Germinal center (tissue), 1 donor: ENCODE measurements at regions not wholly inside any gene's neighbourhood (a gene's known extent, or its start where the extent isn't known, plus 50 kb on each side); places are given as distances from the start of the nearest gene placed in this dataset.
"Not testable (repeated sequence)": the region's sequence is repeated elsewhere in the genome, so short reads cannot be mapped to it uniquely, and the experiment has no call there.

Experiments used
- DNase-seq: peaks from one replicate; pipeline ENCODE4 v3.0.0; 2012; ENCODE audit warnings: mixed read lengths, low spot score

- DNase-seq = no peak
These were observed 201.9 kb upstream of the PTER start for GRCh38 chr10:16234916-16235315.

GRCh38 chr10:16242446-16242845 lies 194.4 kb upstream of the PTER start:
- no peak for DNase-seq

DNA sequence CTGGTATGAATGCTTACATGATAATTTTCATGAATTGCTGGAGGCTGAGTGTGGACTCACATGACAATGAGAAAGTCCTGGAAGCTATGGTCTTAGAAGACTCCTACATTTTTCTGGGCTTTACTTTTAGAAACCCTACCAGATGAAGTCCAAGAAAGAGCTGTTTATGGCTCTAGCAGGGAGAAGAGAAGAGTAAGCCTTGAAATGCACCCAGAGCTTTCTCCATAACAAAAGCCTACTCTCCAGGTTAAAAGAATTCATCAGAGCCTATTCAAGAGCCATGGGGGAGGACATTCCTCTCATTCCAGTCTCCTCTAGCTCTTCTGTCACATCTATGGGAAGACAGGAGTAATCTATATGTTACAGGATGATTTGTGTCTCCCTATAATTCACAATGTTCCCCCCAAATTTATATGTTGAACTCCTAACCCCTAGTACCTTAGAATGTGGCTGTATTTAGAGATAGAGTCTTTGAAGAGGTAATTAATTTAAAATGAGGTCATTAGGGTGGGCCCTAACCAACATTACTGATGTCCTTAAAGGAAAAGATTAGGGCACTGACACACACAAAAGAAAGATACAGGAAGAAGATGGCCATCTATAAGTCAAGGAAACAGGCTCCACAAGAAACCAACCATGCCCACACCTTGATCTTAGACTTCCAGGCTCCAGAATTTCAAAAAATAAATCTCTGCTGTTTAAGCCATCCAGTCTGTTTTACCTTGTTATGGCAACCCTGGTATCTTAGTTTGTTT lies 193.8 kb upstream of the PTER start:
- no peak for DNase-seq

DNA sequence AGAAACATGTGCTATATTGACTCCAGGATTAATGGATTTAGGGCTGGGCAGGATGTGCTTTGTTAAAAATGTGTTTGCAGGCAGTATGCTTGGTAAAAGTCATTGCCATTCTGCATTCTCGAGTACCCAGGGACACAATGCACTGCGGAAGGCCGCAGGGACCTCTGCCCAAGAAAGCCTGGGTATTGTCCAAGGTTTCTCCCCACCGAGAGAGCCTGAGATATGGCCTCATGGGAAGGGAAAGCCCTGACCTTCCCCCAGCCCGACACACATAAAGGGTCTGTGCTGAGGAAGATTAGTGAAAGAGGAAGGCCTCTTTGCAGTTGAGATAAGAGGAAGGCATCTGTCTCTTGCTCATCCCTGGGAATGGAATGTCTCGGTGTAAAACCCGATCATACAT lies 186.7 kb upstream of the PTER start:
- DNase-seq = not testable (repeated sequence)

- DNase-seq = no peak
These were observed 180.5 kb upstream of the PTER start for GRCh38 chr10:16256336-16256735.

DNA sequence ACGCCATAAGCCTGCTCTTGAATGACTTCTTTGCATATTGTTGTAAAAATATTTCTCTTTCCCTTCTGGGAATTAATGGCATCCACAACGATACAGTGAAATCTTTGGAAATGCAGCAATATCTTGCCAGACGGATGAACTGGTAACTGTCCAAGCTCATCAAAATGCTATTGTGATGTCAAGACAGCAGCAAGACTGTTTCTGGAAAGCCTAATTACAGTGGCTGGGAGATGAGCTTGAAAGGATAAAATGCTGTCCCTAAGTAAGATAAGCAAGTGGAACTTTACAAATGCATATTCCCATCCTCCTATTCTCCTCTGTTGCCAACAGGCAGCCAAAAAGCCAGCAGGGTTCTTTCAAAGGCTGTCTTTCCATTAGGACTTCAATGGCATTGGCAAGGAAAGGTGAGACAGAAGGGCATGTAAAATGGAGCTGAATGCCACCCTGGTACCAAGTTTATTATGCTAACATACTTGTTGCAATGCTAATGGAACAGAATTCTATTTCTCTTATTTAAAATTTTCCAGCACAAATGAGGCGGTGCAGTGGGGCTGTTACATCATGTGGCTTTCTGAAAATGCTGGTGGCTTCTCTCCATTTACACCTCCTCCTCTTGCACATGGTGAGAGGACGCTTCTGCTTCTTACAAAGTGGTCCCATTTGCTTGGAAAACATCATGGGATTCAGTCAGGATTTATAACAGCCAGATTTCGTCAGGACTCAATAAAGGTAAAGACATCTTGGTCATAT lies 178.3 kb upstream of the PTER start:
- no peak for DNase-seq

DNA sequence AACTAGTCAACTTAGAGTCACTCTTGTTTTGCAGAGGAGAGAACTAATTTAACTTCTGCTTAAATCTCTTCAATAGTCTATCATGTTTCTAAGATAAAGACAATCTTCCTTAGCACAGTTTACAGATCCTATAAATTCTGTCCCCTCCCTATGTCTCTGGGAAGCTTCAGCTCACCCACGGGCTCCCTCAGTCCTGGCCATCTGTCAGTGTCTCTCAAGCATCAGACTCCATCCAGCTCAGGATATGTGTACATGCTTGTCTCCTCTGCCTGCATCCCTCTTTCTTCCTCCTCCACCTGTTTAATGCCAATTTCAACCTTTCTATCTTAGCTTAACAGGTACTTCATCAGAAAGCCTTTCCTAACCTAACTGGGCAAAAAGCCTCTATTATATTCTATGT lies 177.1 kb upstream of the PTER start:
- no peak for DNase-seq

- DNase-seq = no peak
These were observed 176.4 kb upstream of the PTER start for GRCh38 chr10:16260388-16260787.

GRCh38 chr10:16271571-16271970 lies 165.2 kb upstream of the PTER start:
- no peak for DNase-seq

DNA sequence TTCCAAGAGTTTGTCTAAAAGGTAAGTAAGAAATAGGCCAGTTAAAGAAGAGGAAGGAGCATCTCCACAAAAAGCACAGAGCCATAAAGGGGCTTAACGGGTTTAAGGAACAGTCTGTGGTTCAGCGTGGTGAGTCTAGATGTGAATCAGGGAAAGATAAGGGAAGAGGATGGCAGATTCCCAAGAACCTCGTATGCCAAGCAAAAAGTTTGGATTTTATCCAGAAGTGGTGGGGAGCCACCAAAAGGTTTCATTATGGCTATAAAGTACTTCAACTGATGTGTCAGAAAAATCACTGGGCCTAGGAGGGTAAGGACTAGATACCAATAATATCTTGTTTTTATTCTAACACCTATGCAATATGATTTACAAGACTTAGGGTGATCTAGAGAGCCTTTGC lies 161.9 kb upstream of the PTER start:
- DNase-seq = no peak

DNA sequence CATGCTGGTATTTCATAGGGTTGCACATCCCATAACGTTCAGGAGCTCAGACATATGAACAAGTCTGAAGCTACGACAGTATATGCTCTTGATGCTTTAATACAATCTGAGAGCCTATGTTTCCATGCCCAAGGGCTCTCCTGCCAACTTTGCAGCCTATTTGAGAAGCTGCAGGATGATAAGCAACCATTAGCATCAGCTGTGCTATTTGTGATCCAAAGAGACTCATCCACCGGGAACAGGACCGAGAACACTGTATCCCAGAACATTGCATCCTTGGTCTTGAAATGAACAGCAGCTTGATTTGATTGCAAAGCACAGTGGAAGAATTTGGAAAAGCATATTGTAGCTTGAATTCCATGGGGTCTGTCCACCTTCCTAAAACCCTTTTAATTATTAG lies 156.2 kb upstream of the PTER start:
- no peak for DNase-seq

DNA sequence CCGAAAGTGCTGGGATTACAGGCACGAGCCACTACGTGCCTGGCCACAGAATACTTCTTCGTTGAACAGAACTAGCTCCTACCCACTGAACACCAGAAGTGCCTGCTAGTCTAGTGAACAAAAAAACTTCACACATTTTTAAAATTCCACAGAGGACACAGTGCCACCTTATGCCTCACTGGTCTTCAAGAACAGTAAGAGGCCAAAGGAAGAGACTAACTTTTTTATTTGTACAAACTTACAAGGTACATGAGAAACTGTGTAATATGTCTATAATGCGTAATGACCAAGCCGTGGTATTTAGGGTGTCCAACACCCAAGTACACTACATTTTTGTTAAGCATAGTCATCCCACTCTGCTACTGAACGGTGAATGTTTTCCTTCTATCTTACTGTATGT lies 144.4 kb upstream of the PTER start:
- no peak for DNase-seq

DNA sequence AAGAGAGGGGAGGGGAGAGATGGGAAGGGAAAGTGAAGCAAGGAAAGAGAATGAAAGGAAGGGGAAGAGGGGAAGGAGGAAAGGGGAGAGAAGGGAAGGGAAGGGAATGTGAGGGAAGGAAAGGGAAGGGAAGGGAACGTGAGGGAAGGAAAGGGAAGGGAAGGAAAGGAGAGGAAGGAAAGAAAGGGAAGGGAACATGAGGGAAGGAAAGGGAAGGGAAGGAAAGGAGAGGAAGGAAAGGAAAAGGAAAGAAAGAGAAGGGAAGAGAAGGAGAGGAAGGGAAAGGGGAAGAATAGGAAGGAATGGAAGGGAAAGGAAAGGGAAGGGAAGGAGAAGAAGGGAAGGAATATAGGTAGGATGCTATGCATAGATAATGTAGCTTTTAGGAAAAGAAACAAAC lies 139.7 kb upstream of the PTER start:
- DNase-seq = no peak

- no peak for DNase-seq
These were observed 139.2 kb upstream of the PTER start for GRCh38 chr10:16297642-16298041.

- DNase-seq = no peak
These were observed 132.5 kb upstream of the PTER start for GRCh38 chr10:16304311-16304710.

GRCh38 chr10:16310440-16310839 lies 126.4 kb upstream of the PTER start:
- DNase-seq = no peak

GRCh38 chr10:16314259-16314658 lies 122.6 kb upstream of the PTER start:
- no peak for DNase-seq

DNA sequence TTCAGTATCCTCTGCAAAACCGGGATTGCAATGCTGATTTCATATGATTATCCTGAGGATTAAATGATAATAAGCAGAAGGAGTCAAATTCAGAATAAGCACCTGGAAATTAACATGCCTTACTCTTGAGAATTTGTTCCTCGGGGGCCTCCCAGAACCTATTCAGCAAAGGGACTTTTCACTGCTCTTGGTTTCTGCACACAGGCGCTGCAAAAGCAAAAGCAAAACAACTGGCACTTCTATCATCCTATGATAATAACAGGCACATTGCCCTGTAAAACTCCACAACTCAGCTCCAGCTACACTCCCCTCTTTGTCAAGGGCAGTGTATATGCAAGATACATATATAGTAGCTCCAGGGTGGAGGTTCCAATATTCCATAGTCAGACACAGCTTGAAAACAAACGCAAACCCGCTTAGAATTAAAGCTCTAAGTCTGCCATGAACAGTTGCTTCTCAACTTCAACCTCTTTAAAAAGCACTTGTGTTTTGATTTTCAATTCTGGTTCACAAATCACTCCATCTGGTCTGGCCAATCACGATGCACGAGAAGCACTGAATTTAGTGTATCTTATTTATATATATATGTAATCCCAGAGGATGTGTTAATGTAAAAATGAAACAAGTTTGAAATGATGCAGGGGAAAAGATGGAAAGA lies 119.9 kb upstream of the PTER start:
- no peak for DNase-seq

DNA sequence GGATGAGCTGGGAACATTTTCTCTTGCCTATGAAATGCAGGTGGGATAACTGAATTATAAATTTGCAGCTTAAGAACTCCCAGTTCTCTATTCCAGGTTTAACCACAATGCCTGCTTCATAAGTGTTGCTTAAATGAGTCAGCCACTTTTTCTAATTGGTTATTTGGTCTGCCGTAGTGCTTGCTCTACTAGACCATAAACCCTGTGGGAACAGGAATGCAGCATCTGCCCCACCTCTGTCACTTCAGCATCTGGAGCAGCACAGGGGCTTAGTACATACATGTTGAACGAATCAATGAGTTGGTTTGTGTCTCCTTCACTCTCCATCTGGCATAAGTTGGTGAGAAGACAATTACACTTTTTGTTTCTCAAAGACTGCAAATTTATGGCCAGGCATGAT lies 95.2 kb upstream of the PTER start:
- DNase-seq = no peak

DNA sequence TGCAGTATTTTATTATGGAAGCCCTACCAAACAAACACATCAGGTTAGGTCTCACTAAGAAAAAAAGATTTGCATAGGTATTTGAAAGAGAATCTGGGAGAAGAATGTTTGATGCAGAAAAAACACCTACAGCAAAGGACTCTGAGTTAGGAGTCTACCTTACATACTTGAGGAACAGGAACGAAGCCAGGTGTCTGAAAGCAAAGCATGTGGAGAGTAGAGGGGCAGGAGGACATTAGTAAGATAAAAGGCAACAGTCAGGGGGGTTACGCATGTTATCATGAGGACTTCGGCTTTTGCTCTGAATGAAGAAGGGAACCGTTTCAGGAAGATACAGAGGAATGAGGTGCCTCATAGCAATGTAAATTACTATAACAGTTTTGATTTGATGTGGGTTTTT lies 87.9 kb upstream of the PTER start:
- DNase-seq = no peak

GRCh38 chr10:16352146-16352545 lies 84.7 kb upstream of the PTER start:
- DNase-seq = no peak

- no peak for DNase-seq
These were observed 76.8 kb upstream of the PTER start for GRCh38 chr10:16360001-16360400.

DNA sequence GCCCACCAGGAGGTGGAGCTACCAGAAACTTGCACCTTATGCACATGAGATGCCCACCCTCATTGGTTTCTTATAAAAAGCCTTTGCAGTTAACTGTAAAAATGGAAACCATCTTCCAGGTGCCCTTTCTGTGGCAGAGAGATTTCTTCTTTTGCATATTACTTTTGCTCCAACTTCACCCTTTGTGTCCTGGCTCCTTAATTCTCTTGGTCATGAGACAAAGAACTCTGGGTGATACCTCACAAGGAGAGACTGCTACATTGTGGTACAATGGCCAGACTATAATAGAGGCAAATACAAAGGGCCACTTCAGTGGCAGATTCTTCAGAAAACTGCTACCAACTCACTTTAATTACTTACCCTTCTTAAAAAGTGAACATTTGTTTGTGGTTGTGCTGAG lies 76.4 kb upstream of the PTER start:
- no peak for DNase-seq
